Spinal cord (tissue), 9 donors: ENCODE measurements at regions not wholly inside any gene's neighbourhood (a gene's known extent, or its start where the extent isn't known, plus 50 kb on each side); places are given as distances from the start of the nearest gene placed in this dataset.

Experiments used
- DNase-seq, 6 donors: peaks; one replicate each; pipeline versions ENCODE4 v3.0.0 to v3.0.0-alpha.2; 2013 to 2015; ENCODE audit warnings: low spot score in 6 of 6, low read depth in 4 of 6
- H3K27ac ChIP-seq: one replicate; pipeline ENCODE4 v1.5.1; 2013; ENCODE audit warnings: low read depth, low read length, control low read depth
- H3K27me3 ChIP-seq: one replicate; pipeline ENCODE4 v1.6.1; 2013; ENCODE audit warnings: low read length; ENCODE audit not compliant: control insufficient read depth, insufficient read depth
- H3K36me3 ChIP-seq: one replicate; pipeline ENCODE4 v1.6.1; 2013; ENCODE audit warnings: low read length; ENCODE audit not compliant: control insufficient read depth, insufficient read depth
- H3K4me1 ChIP-seq: one replicate; pipeline ENCODE4 v1.6.1; 2013; ENCODE audit warnings: low read length; ENCODE audit not compliant: control insufficient read depth, insufficient read depth
- H3K4me3 ChIP-seq: one replicate; pipeline ENCODE4 v1.5.1; 2013; ENCODE audit warnings: low read depth, low read length, control low read depth
- H3K9me3 ChIP-seq: one replicate; pipeline ENCODE4 v1.6.1; 2013; ENCODE audit warnings: low read length; ENCODE audit not compliant: control insufficient read depth, insufficient read depth
- WGBS: methylation state at CpG from one replicate; pipeline ENCODE4 v1.1.5; 2013; ENCODE audit warnings: missing lambda C conversion rate; ENCODE audit not compliant: insufficient coverage; 5-methylcytosine and 5-hydroxymethylcytosine counted together
- donor health status: healthy.

DNA sequence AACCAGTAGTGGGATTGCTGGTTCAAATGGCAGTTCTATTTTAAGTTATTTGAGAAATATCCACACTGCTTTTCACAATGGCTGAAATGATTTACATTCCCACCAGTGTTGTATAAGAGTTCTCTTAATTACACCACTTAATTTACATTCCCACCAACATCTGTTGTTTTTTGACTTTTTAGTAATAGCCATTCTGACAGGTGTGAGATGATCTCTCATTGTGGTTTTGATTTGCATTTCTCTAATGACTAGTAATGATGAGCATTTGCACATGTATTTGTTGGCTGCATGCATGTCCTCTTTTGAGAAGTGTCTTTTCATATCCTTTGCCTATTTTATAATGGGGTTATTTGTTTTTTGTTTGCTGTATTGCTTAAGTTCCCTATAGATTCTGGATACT is 688.3 kb downstream of the PRR16 start:
- no peak for DNase-seq
- Histone ChIP-seq H3K36me3 (no peaks in the 10 kb centered on the region), H3K27ac (no peak overlapping the region), H3K9me3 (no peaks in the 10 kb centered on the region), H3K4me3 (no peak overlapping the region), H3K4me1 (no peaks in the 10 kb centered on the region), H3K27me3 (no peaks in the 10 kb centered on the region)

DNA sequence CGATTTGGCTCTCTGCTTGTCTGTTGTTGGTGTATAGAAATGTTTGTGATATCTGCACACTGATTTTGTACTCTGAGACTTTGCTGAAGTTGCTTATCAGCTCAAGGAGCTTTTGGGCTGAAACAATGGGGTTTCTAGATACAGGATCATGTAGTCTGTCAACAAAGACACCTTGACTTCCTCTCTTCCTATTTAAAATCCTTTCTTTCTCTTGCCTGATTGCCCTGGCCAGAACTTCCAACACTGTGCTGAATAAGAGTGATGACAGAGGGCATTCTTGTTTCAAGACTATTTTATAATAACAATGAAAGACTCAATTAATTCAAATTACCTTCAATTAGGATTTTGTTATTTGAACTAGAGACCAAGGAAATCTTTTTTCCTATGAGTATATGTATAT is 692.5 kb downstream of the PRR16 start:
- no peaks in the 10 kb centered on the region for H3K27me3 ChIP-seq

DNA sequence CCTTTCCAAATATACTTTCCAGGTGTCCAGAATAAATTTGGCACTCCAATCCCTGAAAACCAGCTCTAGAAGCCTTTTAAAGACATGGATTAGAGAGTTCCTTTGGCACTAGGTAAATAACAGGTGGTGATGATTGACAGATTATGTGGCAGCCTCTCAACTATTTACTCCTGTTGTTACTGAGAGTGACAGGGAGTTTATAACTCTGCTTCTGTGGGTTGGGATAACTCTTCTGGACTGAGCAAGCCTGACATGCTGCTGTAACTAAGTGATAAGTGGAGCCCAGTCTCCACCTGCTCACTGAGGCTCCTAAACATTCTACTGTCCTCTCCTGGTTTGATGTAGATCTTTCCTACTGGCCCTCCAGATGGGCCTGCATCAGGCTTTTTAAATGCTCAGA is 693.2 kb upstream of the FTMT start:
- H3K27me3 ChIP-seq: no peaks in the 10 kb centered on the region
- H3K27ac ChIP-seq: no peak overlapping the region
- no peaks in the 10 kb centered on the region for H3K4me1 ChIP-seq
- H3K36me3 ChIP-seq: no peaks in the 10 kb centered on the region
- H3K9me3 ChIP-seq: no peaks in the 10 kb centered on the region
- H3K4me3 ChIP-seq: no peak overlapping the region
- DNase-seq: peak in 1 of 6 donors; percentile 72

More for the DNA sequence above, 692.5 kb downstream of the PRR16 start:
- no peaks in the 10 kb centered on the region for H3K4me1 ChIP-seq
- no peak overlapping the region for H3K27ac ChIP-seq
- DNase-seq: no peak
- no peaks in the 10 kb centered on the region for H3K36me3 ChIP-seq
- 100% methylated on average over 1 of the region's 1 CpG for WGBS
- no peak overlapping the region for H3K4me3 ChIP-seq
- no peaks in the 10 kb centered on the region for H3K9me3 ChIP-seq

DNA sequence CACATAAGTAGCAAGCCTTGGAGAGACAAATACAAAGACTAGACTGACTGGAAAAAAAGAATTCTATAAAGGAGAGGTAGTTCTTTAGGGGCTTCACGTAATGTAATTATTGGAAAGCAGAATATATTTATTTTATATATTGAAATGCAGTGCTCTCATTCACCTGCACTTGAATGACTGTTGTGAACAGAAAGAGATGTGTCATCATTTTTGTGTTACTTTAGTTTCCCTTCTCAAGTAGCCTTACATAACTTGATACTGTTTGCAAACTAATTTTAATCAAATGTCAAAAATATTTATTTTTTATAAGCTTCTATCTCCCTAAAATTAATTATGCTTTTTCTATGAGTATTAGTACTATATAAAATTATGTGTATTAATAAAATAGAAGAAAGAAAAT is 691.1 kb upstream of the FTMT start:
- H3K27me3 ChIP-seq: no peaks in the 10 kb centered on the region
- no peak for DNase-seq
- no peaks in the 10 kb centered on the region for H3K4me1 ChIP-seq
- H3K27ac ChIP-seq: no peak overlapping the region
- no peaks in the 10 kb centered on the region for H3K9me3 ChIP-seq
- no peak overlapping the region for H3K4me3 ChIP-seq
- WGBS: no CpG with 5 or more reads among the region's 1 CpG
- no peaks in the 10 kb centered on the region for H3K36me3 ChIP-seq

DNA sequence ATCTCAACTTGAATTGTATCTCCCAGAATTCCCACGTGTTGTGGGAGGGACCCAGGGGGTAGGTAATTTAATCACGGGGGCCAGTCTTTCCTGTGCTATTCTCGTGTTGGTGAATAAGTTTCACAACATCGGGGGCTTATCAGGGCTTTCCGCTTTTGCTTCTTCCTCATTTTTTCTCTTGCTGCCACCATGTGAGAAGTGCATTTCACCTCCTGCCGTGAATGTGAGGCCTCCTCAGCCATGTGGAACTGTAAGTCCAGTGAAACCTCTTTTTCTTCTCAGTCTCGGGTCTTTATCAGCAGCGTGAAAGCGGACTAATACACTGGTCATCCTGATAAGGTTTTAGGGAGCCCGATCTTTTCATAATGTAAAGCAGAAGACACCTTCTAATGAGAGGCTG is 687.0 kb upstream of the FTMT start:
- H3K27me3 ChIP-seq: no peaks in the 10 kb centered on the region
- WGBS: 75% methylated on average over 4 of the region's 10 CpGs
- H3K36me3 ChIP-seq: no peaks in the 10 kb centered on the region
- H3K9me3 ChIP-seq: peaks cover 2% of the 10 kb centered on the region
- no peak for DNase-seq
- H3K27ac ChIP-seq: no peak overlapping the region
- H3K4me3 ChIP-seq: no peak overlapping the region
- no peaks in the 10 kb centered on the region for H3K4me1 ChIP-seq

DNA sequence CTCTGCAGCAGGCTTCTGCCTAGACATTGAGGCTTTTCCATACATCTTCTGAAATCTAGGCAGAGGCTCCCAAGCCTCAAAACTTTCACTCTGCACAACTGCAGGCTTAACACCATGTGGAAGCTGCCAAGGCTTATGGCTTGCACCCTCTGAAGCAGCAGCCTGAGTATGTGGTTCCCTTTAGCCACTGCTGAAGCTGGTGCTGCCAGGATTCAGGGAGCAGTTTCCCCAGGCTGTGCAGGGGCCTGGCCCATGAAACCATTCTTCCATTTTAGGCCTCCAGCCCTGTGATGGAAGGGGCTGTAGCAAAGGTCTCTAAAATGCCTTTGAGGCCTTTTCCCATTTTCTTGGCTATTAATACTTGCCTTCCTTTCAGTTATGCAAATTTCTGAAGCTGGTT is 680.3 kb upstream of the FTMT start:
- H3K4me1 ChIP-seq: no peaks in the 10 kb centered on the region
- peak in 1 of 6 donors; percentile 9 for DNase-seq
- H3K27ac ChIP-seq: no peak overlapping the region
- H3K9me3 ChIP-seq: peaks cover 2% of the 10 kb centered on the region
- no peaks in the 10 kb centered on the region for H3K36me3 ChIP-seq
- H3K4me3 ChIP-seq: no peak overlapping the region
- no peaks in the 10 kb centered on the region for H3K27me3 ChIP-seq

DNA sequence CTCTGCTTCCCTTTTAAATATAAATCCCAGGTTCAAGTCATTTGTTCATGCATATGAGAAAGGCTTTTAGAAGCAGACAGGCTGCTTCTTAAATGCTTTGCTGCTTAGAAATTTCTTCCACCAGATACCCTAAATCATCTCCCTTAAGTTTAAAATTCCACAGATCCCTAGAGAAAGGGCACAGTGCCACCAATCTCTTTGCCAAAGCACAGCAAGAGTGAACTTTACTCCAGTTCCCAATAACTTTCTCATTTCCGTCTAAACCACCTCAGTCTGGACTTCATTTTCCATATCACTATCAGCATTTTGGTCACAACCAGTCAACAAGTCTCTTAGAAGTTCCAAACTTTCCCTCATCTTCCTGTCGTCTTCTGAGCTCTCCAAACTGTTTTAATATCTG is 679.8 kb upstream of the FTMT start:
- Histone ChIP-seq H3K36me3 (no peaks in the 10 kb centered on the region), H3K4me3 (no peak overlapping the region), H3K4me1 (no peaks in the 10 kb centered on the region), H3K27me3 (no peaks in the 10 kb centered on the region), H3K9me3 (peaks cover 2% of the 10 kb centered on the region), H3K27ac (no peak overlapping the region)
- DNase-seq: peak in 1 of 6 donors; percentile 9
- 72% methylated on average over 2 of the region's 2 CpGs for WGBS

DNA sequence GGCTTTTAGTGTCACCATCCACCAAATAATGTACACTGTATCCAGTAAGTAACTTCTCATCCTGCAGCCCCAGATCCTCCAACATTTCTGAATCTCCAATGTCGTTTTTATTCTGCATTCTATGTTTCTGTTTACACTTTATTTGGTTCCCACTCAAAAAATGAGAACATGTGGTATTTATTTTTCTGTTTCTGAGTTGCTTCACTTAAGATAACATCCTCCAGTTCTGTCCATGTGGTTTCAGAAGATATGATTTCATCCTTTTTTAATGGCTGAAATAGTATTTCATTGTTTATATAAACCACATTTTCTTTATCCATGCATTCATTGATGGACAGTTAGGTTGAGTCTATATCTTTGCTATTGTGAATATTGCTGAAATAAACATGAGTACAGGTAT is 677.3 kb upstream of the FTMT start:
- Histone ChIP-seq H3K4me3 (no peak overlapping the region), H3K36me3 (no peaks in the 10 kb centered on the region), H3K27ac (no peak overlapping the region), H3K27me3 (no peaks in the 10 kb centered on the region), H3K9me3 (no peaks in the 10 kb centered on the region), H3K4me1 (no peaks in the 10 kb centered on the region)
- no CpG with 5 or more reads among the region's 1 CpG for WGBS
- DNase-seq: no peak

DNA sequence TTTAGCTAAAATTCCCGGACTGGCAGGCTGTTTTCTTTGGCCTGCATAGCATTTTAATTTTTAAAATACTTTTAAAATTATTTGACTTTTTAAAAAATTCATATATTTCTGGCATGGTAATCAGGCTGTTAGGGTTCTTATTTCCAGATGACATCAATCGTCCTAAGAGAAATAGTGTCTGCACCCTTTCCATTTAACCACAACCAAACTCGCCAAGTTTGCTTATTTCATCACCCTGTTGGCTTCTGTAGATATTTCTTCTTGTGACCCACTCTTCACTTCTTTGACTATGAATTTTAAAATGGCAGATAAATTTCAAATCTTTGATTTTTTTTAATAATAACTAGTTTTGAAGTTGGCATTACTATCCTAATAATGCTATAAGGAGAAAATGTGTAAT is 675.7 kb upstream of the FTMT start:
- WGBS: 100% methylated on average over 1 of the region's 3 CpGs
- no peak overlapping the region for H3K27ac ChIP-seq
- H3K36me3 ChIP-seq: no peaks in the 10 kb centered on the region
- DNase-seq: no peak
- H3K4me1 ChIP-seq: no peaks in the 10 kb centered on the region
- H3K9me3 ChIP-seq: no peaks in the 10 kb centered on the region
- no peak overlapping the region for H3K4me3 ChIP-seq
- no peaks in the 10 kb centered on the region for H3K27me3 ChIP-seq

DNA sequence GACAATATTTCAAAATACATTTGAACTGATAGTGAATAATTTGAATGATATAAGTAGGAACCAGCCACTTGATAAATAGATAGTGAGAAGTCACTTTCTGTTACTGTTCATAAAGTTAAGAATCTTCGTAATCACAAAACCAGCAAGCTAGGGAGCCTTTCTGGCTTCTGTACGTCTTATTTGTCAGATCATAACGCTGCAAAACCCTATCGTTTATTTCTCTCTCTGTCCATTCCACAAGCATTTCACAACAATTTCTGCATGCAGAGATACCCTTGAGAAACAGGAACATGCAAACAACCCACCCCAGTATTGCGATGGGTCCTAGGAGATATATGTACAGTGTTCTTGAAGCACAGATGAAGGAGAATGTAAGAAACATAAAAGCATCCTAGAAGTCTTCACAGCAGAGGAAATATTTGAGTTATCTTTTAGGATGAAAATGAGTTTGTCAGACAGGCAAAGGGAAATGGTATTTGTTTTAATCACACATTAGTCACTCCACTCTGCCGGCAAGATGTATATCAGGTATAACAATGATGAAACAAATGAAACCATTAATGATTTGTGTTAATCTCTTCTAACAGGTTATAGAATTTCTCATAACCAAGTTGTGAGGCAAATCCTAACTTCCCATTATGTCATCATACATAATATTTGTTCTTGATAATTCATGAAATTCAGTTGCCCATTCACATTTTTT is 668.7 kb upstream of the FTMT start:
- no peaks in the 10 kb centered on the region for H3K36me3 ChIP-seq
- H3K27me3 ChIP-seq: no peaks in the 10 kb centered on the region
- no peaks in the 10 kb centered on the region for H3K9me3 ChIP-seq
- no peak overlapping the region for H3K27ac ChIP-seq
- WGBS: 70% methylated on average over 3 of the region's 6 CpGs
- no peaks in the 10 kb centered on the region for H3K4me1 ChIP-seq
- H3K4me3 ChIP-seq: no peak overlapping the region
- no peak for DNase-seq
